SH-SY5Y (cell line): ENCODE measurements at regions not wholly inside any gene's neighbourhood (a gene's known extent, or its start where the extent isn't known, plus 50 kb on each side); places are given as distances from the start of the nearest gene placed in this dataset.

Source experiments
- GATA2 ChIP-seq: IDR thresholded peaks from 2 replicates; pipeline ENCODE4 v1.6.1; 2011; ENCODE audit warnings: mild to moderate bottlenecking, low read depth, low read length
- GATA3 ChIP-seq: IDR thresholded peaks from 2 replicates; pipeline ENCODE4 v1.6.1; 2011; ENCODE audit warnings: low read depth, mild to moderate bottlenecking, low read length, moderate library complexity

- TF ChIP-seq GATA2 (no peak), GATA3 (no peak)
Observed at GRCh38 chr5:154576429-154576806, 98.4 kb upstream of the HAND1 start.
